GM18907 (cell line): ENCODE measurements at regions not wholly inside any gene's neighbourhood (a gene's known extent, or its start where the extent isn't known, plus 50 kb on each side); places are given as distances from the start of the nearest gene placed in this dataset.

Experiments used
- ATAC-seq: cut with Tn5 transposase; IDR thresholded peaks from one replicate; pipeline ENCODE4 v1.9.1; 2021; ENCODE audit warnings: mild to moderate bottlenecking, moderate library complexity; ENCODE audit not compliant: unreplicated experiment

DNA sequence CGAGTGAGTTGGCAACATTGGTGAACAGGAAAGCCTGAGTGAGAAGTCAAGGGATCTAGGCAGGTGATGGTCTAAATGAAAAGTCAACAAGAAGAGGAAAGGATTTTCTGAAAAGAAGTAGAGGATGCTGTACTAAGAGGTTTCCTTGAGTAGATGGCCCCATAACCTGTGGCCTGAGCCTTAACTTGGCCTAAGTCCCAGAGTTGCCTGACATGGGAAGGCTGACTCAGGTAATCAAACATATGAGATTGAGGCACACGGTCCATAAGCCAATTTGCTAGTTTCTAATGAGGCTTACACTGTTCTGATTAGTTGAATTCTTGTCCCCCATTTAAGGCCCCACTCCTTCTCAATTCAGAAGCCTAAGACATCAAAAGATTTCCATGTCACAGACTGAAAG lies 262.5 kb upstream of the LMCD1 start:
- no peak for ATAC-seq

DNA sequence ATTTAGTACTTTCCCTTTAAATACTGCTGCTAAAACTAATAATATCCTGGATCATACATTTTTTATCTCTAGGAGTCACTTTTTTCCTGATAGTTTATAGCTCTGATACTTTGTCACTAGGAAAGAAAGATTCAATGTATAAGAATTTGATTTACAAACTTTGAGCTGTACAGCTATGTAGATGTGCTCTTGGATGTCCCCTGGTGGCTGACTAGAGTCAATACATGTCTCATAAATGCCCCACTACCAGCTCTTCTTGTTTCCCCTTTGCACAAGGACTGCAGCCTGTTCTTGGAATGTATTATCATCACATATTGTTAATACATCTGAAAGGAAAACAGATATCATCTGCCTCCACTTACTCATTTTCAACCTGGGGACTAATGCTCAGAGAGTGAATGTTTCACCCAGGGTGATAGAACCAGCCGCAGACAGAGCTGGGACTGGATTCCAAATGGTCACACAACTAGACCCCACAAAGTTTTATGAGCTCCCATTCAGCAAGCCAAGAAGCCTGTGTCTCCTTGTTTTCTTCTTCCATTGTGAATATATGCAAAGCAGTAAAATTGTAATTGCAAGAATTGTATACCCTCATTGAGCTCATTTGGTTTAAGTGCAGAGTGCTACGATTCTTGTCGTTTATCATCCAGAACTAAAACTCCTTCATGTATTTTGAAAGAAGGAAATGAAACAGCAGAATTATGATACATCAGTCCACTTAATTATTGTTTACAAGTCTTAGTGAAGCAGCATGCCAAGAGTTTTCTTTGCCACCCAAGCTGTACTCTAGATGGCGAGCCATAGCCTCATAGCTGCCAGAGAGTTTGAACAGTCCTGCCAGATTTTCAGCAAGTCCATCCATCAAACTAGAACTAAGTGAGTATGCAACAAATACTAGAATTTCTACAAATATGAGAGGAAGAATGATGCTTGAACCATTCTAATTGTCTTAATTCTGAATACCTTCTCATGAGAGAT lies 261.6 kb upstream of the LMCD1 start:
- peak; percentile 96 for ATAC-seq

DNA sequence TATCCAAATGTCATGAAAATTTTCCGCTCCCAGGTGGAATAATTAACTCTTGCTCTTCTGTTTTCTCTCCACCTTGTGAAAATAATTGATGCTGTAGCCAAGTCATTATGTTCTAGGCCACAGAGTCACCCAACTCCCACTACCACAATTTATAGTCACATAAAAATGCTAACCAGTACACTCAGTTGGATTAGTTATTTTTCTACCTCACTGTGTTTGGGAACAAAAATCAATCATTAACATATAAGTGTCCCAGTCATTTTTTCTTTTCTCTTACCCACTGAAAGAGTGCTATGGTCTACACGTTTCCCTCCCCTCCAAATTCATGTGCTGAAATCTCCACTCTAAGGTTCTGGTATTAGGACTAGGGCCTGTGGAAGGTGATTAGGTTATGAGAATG lies 255.6 kb upstream of the LMCD1 start:
- ATAC-seq, result no peak

DNA sequence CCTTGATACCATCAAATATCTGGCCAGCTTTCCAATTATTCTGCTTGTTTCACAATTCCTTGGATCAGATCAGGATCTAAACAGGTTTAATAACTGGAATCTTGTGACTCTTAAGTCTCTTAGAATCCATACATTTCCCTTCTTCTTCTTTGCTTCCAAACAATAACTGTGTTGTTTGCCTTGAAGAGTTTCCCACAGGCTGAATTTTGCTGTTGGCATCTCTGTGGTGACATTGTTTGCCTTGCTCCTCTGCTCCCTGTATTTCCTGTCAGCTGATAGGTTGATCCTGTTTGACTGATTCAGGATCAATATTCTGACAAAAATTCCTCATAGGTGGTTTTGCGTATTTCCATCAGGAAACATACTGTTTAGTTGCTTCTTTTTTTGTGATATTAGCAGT lies 248.4 kb upstream of the LMCD1 start:
- ATAC-seq, result no peak

DNA sequence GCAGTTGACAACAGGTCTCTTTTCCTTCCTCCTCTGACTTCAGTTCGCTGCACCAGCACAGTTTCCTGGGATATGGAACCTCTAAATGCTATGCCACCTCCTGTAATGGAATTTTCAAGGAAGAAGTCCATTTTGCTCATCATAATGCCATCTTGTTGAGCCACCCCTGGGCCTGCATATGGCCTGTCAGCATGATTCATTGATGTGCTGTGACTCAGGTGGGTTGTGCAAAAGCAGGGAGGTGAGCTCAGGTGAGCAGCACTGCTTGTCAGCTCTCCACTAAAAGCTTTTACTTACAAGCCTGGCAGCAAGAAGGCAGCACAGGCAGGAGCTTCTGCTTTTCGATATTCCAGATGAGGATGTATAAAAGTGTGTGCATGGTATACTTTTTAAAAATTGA lies 247.1 kb upstream of the LMCD1 start:
- ATAC-seq, result no peak

DNA sequence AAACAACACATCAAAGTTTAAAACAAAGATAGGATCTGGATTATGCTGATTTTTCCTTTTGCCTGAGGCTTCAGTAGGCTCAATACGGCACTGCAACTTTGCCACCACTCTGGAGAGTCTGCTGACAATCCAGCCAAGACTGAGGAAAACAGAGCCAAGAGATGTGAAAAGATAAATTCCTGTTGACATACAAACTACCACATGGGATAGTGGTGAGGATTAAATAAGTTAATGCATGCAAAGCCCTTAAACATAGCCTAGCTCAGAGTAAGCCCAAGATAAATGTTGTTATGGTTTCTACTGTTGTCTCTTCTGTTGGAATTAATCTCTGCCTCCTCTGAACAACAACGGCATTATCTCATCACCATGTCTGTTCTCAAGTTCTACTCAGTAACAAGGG lies 245.9 kb upstream of the LMCD1 start:
- no peak for ATAC-seq

DNA sequence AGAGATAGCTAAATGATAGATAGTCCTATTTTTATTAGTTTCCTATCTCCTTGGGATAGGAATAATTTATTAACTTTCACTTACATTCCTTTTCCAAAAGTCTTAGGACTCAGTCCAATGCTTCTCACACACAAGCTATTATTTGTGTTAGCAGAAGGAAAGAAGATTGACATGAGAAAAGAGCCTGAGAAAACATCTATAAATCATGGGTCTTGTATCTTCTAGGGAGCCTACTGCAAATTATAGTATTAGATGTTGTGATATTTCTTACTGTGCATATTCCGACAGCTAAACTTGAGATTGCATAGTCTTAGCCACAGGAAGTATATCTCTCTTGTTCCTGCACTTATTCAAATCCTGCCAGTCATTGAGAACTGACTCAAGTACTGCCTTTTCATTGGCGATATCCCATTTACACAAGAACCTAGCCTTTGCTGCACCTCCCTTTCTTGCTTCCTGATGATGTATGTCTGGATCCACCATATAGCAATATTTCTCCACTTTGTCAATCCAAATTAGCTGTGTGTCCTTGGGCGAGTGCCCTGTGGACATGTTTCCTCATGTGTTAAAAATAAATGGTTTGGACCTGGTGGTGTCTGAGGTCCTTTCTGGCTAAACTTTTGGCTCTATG lies 245.1 kb upstream of the LMCD1 start:
- no peak for ATAC-seq

DNA sequence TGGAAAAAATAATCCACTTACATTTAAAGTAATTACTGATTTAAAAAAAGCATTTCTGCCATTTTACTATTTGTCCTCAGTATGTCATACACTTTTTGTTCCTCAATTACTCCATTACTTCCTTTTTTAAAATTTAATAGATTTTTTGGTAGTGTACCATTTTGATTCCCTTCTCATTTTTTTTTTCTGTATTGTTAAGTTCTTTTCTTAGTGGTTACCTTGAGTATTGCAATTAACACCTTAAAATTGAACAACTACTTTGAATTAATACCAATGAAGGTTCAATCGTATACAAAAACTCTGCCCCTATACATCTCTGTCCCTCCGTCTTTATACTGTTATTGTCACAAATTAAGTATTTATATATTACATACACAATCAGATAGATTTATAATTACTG lies 240.6 kb upstream of the LMCD1 start:
- ATAC-seq, result no peak

DNA sequence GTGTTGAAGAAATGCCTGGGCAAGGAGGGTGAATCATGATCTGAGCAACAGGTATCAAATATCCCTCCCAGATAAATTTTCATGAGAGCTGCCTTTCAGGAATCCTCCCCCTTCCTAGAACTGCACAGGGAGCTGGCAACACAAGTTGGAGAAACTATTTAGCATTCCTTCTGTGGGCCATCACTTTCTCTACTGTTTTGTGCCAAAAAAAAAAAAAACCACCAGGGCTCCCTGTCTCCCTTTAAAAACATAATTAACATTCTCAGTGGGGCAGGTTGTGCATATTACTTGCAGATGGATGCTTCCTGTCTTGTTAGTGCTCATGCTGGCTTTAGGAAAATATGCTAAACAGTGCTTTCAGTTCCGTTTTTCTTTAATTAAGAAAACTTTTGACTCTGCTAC lies 234.9 kb upstream of the LMCD1 start:
- no peak for ATAC-seq

DNA sequence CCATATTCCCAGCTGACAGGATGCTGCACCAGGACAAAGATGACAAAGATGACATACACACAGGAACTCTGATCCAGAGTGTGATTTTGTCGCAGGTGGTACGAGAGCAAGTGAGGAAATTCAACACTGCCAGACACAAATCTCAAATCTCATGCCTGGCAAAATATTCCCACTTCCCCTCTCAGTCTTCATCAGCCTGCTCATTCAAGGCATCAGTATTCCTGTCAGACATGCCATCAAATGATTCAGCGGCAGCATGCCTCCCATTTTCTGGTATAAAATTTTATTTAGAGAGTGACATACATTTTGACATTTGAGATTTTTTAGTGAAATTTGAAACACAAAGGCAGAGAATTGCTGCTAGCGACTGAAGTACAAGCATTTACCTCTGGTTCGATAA lies 228.1 kb upstream of the LMCD1 start:
- no peak for ATAC-seq

DNA sequence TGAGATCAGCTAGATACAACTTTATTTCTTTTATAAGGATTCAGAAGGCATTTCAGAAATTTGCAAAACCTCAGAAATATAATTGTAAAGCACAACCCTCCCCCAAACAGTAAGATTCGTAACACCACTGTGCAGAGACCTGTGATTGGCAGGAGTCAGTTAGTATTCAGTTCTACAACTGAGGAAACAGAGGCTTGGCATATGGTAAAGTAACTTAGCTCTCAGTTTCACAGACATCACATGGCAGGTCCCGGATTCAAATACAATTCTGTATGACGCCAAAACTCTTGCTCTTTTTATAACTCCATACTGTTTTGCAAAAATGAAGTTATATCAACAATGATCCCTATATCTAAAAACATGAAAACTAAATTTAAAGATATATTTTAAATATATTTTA lies 225.6 kb upstream of the LMCD1 start:
- ATAC-seq, result no peak

DNA sequence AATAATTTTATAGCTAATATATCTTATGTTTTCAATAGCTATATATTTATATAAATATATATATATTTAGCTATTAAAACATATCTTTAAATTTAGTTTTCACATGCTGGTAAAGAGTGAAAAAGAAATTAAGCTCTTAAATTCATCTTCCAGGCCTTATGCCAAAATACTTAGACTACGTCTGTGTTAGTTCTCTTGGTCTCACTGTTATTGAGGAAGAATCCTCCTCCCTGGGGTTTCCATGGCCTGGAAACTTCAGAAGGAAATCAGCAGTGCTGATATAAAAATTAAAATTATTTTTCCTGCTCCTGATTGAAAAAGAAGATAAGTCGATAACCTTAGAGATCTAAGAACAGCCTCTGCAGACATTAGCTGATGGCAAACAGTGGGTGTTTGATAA lies 225.1 kb upstream of the LMCD1 start:
- no peak for ATAC-seq

DNA sequence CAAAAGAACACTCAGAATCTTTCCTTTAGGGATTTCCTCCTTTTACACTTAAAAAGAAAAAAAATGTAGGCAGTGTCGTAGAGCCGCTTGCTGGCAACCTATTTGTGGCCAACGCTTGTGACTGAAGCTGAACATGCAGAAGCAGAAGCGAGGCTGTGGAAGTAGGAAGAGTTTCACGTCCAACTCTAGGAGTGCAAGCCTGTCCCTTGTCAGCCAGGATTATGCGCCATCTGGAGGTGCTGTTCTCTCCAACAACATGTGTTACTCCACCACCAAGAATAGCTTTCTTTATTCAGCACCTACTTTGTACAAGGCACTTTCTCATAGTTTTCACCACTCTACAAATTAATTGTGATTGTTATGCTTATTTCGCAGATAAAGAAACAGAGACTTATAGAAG lies 223.2 kb upstream of the LMCD1 start:
- no peak for ATAC-seq

DNA sequence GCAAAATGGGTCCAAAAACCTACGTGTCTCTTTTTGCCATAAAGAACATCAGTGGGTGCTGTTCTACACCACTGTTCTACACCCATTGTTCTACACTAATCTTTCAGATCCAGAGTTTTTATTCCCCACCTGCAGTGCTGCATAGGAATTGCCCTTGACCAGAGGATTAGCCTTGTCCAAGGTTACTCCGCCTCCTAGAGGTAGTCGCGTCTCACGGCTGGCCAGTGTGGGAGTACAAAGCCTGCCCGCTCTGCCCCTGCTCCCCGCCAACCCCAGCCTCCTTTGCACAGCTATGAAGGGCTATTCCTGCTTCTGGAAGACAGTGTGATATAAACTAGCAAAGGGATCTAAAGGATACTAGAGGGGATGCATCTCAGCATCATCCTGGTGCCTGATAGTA lies 222.1 kb upstream of the LMCD1 start:
- ATAC-seq, result no peak

DNA sequence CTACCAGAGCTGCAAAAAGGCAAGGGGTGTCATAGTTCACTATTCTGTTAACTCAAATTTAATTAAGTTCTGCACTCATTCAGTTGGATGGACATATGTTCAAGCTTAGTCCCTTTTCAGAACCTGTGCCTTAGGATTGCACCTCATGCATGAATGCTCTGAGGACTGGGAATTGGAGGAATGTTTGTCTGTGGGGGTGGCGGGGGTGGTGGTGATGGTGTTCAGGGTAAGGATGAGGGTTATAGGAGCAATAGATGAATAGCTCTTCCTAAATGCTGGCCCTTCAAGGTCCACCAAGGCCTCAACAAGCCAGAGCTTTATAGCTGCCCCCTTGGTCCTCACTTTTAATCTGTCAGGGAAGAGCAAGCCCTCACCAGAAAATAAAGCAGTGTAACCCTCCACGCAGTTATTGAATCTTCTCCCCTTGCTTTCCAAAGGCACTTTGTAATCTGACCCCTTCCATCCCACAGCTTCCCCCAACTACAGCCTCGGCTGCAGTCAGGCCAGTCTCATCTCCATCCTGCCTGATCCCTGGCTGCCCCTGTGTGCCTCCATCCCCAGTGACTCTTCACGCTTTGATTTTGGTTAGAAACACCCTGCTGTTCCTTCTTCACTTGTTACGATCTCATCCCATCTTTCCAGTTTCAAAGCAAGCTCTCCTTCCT lies 221.6 kb upstream of the LMCD1 start:
- ATAC-seq, result no peak

DNA sequence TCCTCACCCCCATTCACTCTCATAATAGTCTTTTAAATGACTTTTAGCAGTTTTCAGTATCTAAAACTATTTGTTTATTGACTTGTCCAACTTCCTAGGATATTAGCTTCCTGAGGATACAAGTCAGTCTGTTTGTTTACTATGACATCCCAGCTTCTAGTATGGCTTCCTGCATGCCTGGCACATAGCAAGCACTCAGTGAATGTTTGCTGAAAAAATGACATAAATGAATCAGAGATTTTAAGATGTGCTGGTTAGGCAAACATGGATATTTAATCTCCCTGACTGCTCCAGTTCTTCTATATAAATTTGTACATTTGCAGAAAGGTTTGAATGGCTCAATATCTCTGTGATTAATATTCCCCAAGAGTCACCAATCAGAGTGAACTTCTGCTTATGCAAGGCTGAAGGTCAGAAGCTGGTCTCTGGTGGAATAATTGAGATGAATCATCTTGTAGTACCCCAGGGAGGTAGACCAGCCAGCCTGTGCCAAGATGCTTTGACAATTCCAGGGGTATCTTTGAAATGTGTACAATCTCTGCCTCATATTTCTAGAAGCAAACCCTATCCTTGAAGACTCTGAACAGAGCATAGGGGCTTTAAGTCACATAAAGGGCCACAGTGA lies 219.0 kb upstream of the LMCD1 start:
- no peak for ATAC-seq

DNA sequence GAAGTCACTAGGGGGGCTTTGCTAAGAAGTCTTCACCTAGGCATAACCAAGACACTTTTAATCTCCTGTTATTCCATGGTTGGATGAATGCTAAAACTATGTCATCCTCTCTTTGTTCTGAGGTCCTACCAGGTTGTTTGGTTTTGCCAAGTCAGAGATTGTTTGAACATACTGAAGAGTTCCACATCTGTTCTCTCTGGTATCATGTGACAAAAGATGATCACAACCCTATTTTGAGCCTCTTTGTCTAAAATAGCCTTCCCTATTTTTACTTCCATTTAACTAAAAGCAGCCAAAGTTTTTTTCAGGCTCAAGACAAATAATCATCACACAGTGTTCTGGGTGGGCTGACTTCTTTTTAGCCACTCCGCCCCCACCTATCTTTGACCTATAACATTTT lies 218.4 kb upstream of the LMCD1 start:
- no peak for ATAC-seq

DNA sequence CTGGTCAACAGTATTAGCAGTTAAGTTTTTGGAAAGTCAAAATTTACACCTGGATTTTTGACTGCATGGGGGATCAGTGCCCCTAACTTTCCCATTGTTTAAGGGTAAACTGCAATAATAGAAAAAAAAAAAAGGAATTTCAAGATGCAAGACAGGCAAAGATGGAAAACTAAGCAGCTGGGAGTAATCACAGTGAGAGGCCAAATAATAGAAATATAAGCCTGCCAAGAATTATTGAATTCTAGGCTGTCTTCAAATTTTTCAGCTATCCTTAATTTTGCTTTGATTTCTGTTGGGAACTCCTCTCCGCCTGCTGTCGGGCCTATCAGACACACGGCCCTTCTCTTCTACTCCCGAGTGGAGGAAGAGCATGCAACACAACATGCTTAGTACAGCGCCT lies 215.5 kb upstream of the LMCD1 start:
- no peak for ATAC-seq

DNA sequence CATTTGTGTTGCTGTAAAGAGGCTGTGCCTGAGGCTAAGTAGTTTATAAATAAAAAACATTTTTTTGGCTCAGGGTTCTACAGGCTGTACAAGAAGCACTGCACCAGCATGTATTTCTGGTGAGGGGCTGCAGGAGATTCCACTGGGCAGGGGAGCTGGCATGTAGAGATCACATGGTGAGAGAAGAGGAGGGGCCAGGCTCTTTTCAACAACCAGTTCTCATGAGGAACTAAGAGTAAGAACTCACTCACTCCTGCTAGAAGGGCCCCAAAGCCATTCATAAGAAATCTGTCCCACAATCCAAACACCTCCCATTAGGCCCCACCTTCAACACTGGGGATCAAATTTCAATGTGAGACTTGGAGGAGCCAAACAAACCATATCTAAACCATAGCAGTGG lies 214.9 kb upstream of the LMCD1 start:
- ATAC-seq, result no peak

DNA sequence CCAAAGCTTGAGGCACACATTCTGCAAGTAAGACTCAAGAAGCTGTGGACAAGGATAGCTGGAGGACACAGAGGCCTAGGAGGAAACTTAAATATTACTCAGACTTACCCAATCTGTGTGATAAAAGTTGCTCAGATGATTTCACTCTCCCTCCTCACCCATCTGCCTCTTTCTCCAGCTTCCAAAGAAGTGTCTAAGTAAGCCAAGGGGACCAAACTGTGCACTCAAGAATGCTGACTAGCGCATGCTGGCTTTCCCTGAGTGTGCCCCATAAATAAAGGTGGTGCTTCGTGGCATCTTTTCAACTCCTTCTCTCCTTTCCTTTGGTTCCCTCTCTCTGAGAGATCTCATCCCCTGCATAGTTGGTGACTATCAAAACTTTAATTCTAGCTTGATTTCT lies 211.0 kb upstream of the LMCD1 start:
- ATAC-seq, result no peak

DNA sequence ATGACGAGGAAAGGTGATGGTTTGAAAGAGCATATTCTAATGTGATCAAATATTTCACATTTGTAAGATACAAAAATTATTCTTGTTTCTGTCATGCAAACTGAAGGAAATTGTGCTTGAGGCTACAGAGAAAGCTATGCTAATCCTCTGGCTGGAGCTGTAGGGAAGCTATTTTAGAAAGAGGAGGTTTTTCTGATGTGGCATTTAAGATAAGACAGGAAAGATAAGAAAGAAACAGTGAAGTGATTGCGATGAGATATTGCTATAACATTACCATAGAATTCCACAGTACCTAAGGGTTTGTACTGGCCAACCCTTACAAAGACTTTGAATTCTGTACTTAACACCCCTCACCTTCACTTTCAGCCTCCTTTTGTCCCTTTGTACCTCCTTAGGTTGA lies 205.2 kb upstream of the LMCD1 start:
- no peak for ATAC-seq
